ENCODE measurements at regions not wholly inside any gene's neighbourhood (a gene's known extent, or its start where the extent isn't known, plus 50 kb on each side); places are given as distances from the start of the nearest gene placed in this dataset.

DNA sequence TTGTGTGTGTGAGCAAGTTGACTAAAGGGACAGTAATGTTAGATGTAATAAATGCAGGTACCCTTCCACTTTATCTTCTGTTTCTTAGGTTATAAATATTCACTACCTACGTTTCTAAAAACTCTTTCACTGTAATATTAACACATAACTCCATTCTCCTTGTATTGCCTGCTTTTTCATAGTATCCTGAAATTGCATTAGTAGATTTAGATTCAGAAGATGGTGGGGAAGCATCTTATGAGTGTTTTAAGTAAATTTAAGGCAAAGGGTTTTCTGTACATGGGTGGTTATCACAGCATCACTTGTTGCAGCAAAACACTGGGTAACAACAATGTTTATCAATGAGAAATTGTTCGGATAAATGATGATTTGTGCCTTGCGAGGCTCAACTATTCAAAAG is 115.2 kb upstream of the VPREB1 start:
- TF ChIP-seq, protein P1, sequence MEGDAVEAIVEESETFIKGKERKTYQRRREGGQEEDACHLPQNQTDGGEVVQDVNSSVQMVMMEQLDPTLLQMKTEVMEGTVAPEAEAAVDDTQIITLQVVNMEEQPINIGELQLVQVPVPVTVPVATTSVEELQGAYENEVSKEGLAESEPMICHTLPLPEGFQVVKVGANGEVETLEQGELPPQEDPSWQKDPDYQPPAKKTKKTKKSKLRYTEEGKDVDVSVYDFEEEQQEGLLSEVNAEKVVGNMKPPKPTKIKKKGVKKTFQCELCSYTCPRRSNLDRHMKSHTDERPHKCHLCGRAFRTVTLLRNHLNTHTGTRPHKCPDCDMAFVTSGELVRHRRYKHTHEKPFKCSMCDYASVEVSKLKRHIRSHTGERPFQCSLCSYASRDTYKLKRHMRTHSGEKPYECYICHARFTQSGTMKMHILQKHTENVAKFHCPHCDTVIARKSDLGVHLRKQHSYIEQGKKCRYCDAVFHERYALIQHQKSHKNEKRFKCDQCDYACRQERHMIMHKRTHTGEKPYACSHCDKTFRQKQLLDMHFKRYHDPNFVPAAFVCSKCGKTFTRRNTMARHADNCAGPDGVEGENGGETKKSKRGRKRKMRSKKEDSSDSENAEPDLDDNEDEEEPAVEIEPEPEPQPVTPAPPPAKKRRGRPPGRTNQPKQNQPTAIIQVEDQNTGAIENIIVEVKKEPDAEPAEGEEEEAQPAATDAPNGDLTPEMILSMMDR (IDR thresholded peaks at IDR 0.05; ENCODE audit: low read depth, low read length, missing input control): no peak
- no peak for TF ChIP-seq RAD21 (IDR thresholded peaks at IDR 0.05)
